ENCODE measurements at regions not wholly inside any gene's neighbourhood (a gene's known extent, or its start where the extent isn't known, plus 50 kb on each side); places are given as distances from the start of the nearest gene placed in this dataset.
A peak's percentile ranks its signal among the peaks of the same experiment; 100 is the strongest.

DNA sequence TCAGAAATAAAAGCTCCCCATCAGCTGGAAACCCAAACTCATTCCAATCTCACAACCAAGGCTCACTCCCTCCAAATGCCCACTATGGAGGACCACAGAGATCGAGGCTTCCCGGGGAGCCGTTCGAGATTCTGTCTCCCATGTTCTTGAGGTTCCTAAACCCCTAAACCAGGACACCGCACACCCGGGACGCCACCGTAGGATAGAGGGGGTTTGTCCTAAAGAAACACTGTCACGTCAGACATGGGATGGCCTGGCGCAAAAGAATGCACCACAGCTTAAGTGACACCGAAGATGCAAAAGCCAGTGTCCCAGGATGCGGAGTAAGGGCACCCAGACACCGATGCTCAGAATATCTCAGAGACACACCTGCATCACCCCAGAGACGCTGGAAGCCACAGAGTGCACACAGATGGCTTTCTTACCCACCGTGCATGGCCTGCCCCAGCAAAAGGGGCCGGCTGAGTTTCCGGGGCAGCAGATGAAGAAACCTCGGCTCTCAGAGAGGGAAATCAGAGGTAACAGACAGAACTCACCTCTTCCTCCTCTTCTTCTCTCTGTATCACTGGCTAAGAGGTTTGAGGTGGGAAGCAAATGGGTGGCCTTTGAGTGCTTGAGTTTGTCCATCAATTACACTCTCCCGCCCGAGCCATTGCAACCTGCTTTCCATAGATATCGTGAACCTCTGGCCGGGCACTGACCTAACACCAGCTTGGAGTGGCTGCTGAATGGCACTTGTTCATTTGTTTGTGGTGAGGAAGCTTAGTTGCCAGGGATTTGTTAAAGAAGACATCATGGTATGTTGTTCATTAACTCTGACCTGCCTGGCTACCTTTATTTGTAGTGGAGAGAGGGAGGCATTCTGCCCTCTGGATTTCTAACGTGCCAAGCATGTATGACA lies 65.1 kb upstream of the TNRC6C start:
- H3K27ac ChIP-seq (ENCODE audit: low read depth, low read length): peak overlapping the region; percentile 39; the same call in 1 of the 2 replicates
- H3K9me3 ChIP-seq (ENCODE audit: insufficient read depth, low read length): no peaks in the 10 kb centered on the region
- H3K9ac ChIP-seq (ENCODE audit: low read length): no peak overlapping the region
- no peak overlapping the region for H3K4me3 ChIP-seq (ENCODE audit: insufficient read depth, low read length, poor library complexity, severe bottlenecking)
- no peaks in the 10 kb centered on the region for H3F3A ChIP-seq (ENCODE audit: insufficient read depth)
- no peaks in the 10 kb centered on the region for H3K27me3 ChIP-seq (ENCODE audit: low read length)
- peak overlapping the region; percentile 22 for H3K4me2 ChIP-seq (ENCODE audit: low read depth, low read length, poor library complexity, severe bottlenecking)
- H4K20me1 ChIP-seq (ENCODE audit: low read depth, low read length): no peaks in the 10 kb centered on the region
- no peaks in the 10 kb centered on the region for H3K36me3 ChIP-seq (ENCODE audit: low read length)
- no peaks in the 10 kb centered on the region for H3K79me2 ChIP-seq (ENCODE audit: insufficient read depth, low read length)
- no peaks in the 10 kb centered on the region for H3K9me2 ChIP-seq (replicated peaks; ENCODE audit: insufficient read depth, low read length)
- TF ChIP-seq, protein P1, sequence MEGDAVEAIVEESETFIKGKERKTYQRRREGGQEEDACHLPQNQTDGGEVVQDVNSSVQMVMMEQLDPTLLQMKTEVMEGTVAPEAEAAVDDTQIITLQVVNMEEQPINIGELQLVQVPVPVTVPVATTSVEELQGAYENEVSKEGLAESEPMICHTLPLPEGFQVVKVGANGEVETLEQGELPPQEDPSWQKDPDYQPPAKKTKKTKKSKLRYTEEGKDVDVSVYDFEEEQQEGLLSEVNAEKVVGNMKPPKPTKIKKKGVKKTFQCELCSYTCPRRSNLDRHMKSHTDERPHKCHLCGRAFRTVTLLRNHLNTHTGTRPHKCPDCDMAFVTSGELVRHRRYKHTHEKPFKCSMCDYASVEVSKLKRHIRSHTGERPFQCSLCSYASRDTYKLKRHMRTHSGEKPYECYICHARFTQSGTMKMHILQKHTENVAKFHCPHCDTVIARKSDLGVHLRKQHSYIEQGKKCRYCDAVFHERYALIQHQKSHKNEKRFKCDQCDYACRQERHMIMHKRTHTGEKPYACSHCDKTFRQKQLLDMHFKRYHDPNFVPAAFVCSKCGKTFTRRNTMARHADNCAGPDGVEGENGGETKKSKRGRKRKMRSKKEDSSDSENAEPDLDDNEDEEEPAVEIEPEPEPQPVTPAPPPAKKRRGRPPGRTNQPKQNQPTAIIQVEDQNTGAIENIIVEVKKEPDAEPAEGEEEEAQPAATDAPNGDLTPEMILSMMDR (IDR thresholded peaks at IDR 0.05; ENCODE audit: insufficient read depth, low read length, poor library complexity, severe bottlenecking): no peak
- TF ChIP-seq EZH2phosphoT487 (conservative IDR thresholded peaks at IDR 0.05; ENCODE audit: low read length): no peak
- H2AFZ ChIP-seq (ENCODE audit: low read depth, low read length, severe bottlenecking): no peak overlapping the region

DNA sequence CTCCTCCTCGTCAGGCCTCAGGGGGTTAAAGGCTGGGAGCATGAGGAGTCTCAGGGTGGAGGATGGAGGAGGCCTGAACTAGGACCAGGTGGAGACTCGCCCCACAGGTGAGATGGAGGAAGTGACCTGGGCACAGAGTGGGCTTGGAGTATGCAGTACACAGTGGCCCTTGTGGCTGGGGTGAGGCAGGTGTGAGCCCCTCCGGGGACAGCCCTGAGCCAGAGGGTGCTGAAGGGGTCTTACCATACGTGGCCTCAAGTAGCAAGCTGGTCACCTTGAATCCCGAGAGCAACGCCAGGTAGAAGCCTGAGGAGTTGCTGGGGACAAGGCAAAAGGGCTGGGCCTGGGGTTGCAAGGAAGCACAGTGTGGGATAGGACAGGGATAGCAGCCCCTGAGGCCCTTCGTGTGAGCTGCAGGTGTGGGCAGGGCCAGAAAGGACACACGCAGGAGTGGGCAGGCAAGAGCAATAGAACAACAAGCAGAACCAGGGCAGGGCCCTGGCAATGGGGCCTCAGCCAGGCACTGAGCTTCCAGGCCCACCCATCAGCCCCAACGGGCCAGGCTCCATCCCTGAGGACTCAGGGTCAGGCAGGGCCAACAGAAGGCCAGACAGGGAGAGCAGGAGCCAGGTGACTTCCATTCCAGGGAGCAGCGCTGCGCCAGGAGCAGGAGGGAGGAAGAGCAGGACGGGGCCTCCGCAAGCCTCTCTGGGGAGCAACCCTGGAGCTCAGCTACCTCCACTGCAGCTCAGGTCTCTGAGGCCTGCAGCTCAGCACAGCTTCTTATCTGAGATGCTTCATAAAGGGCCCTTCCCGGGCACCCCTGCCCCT lies 64.2 kb upstream of the TNRC6C start:
- H3K27ac ChIP-seq (ENCODE audit: low read depth, low read length): no peak overlapping the region
- H3K36me3 ChIP-seq (ENCODE audit: low read length): no peaks in the 10 kb centered on the region
- no peaks in the 10 kb centered on the region for H3K9me3 ChIP-seq (ENCODE audit: insufficient read depth, low read length)
- H4K20me1 ChIP-seq (ENCODE audit: low read depth, low read length): no peaks in the 10 kb centered on the region
- H3K4me3 ChIP-seq (ENCODE audit: insufficient read depth, low read length, poor library complexity, severe bottlenecking): no peak overlapping the region
- no peak overlapping the region for H3K9ac ChIP-seq (ENCODE audit: low read length)
- no peak overlapping the region for H2AFZ ChIP-seq (ENCODE audit: low read depth, low read length, severe bottlenecking)
- no peaks in the 10 kb centered on the region for H3K9me2 ChIP-seq (replicated peaks; ENCODE audit: insufficient read depth, low read length)
- H3K4me2 ChIP-seq (ENCODE audit: low read depth, low read length, poor library complexity, severe bottlenecking): peak overlapping the region; percentile 22
- no peaks in the 10 kb centered on the region for H3K79me2 ChIP-seq (ENCODE audit: insufficient read depth, low read length)
- no peak for TF ChIP-seq EZH2phosphoT487 (conservative IDR thresholded peaks at IDR 0.05; ENCODE audit: low read length)
- TF ChIP-seq, protein P1 (IDR thresholded peaks at IDR 0.05; ENCODE audit: insufficient read depth, low read length, poor library complexity, severe bottlenecking): no peak
- H3F3A ChIP-seq (ENCODE audit: insufficient read depth): no peaks in the 10 kb centered on the region
- H3K27me3 ChIP-seq (ENCODE audit: low read length): no peaks in the 10 kb centered on the region

DNA sequence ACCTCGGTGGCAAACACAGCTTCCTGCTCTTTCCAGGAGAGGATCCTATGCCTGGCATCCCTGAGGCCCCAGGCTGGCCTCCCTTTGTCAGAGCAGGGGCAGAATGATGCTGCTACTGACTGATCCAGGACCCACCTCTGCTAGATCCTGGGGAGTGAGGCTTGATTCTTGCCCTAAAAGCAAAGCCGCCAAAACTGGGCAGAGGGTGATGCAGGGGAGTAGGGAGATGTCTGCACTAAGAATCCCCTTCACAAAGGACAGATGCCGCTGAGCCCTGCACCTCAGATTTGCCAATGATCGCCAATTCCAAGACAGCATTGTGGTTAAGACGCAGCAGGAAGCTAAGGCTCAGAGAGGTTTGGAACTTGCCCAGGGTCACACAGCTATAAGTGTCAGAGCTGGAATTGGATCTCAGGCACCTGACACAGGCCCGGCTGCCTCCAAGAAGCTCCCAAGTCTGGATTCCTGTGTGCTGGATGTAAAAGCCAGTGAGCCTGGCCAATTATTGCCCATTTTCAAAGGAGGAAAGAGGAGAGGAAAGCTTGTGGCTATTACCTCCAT lies 60.7 kb upstream of the TNRC6C start:
- no peaks in the 10 kb centered on the region for H3K27me3 ChIP-seq (ENCODE audit: low read length)
- TF ChIP-seq, protein P1 (IDR thresholded peaks at IDR 0.05; ENCODE audit: insufficient read depth, low read length, poor library complexity, severe bottlenecking): no peak
- no peak for TF ChIP-seq EZH2phosphoT487 (conservative IDR thresholded peaks at IDR 0.05; ENCODE audit: low read length)
- H3K36me3 ChIP-seq (ENCODE audit: low read length): no peaks in the 10 kb centered on the region
- no peaks in the 10 kb centered on the region for H4K20me1 ChIP-seq (ENCODE audit: low read depth, low read length)
- H2AFZ ChIP-seq (ENCODE audit: low read depth, low read length, severe bottlenecking): no peak overlapping the region
- H3K9ac ChIP-seq (ENCODE audit: low read length): no peak overlapping the region
- H3K9me3 ChIP-seq (ENCODE audit: insufficient read depth, low read length): no peaks in the 10 kb centered on the region
- no peak overlapping the region for H3K27ac ChIP-seq (ENCODE audit: low read depth, low read length)
- no peak overlapping the region for H3K4me2 ChIP-seq (ENCODE audit: low read depth, low read length, poor library complexity, severe bottlenecking)
- no peaks in the 10 kb centered on the region for H3K79me2 ChIP-seq (ENCODE audit: insufficient read depth, low read length)
- no peaks in the 10 kb centered on the region for H3K9me2 ChIP-seq (replicated peaks; ENCODE audit: insufficient read depth, low read length)
- H3F3A ChIP-seq (ENCODE audit: insufficient read depth): no peaks in the 10 kb centered on the region
- H3K4me3 ChIP-seq (ENCODE audit: insufficient read depth, low read length, poor library complexity, severe bottlenecking): no peak overlapping the region
